Erythroblast (primary cell): ENCODE measurements at regions not wholly inside any gene's neighbourhood (a gene's known extent, or its start where the extent isn't known, plus 50 kb on each side); places are given as distances from the start of the nearest gene placed in this dataset.

Experiments used
- DNase-seq, 2 experiments: peaks; one replicate each; lab custom pipeline; 2025; lab: John Stamatoyannopoulos, UW
- GATA1 ChIP-seq: IDR thresholded peaks from 2 replicates; pipeline ENCODE4 v1.6.1; 2011; ENCODE audit warnings: low read depth, mild to moderate bottlenecking, control low read depth, low read length, moderate library complexity
- POLR2A ChIP-seq: IDR thresholded peaks from 2 replicates; pipeline ENCODE4 v1.6.1; 2011; ENCODE audit warnings: mild to moderate bottlenecking, low read length

DNA sequence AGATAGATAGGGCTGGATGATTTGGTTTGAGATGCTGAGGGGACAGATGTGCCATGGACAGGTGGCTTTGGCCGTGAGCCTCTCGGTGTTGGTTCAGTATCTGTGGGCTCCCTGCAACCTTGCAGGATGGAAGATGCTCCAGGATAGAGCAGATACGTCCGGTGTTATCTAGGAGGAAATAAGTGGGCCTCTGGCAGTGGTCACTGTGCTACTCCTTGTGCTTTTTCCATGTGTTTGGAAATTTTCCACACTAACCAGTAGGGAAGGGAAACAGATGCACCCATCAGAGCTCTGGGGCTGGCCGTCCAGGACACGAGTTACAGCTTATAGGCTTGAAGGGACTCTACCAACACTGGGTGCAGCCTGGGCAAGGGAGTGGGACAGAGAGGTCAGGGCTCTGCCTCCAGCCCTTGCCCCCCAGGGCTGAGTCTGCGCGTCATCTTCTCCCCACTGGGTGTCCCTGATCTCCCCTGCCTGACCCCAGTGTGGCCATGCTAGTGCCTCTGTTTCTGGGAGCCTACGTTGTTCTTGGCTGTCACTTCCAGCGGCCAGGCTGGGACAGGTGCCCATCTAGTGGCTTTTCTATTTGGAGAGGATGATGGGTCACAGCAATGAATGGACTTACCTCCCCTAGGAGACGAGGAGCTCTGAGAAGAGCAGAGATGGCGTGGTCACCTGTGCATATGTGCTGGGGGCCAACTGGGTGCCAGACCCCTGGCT is 166.9 kb downstream of the SEC14L1 start:
- TF ChIP-seq POLR2A (no peak), GATA1 (no peak)
- DNase-seq = no peak

DNA sequence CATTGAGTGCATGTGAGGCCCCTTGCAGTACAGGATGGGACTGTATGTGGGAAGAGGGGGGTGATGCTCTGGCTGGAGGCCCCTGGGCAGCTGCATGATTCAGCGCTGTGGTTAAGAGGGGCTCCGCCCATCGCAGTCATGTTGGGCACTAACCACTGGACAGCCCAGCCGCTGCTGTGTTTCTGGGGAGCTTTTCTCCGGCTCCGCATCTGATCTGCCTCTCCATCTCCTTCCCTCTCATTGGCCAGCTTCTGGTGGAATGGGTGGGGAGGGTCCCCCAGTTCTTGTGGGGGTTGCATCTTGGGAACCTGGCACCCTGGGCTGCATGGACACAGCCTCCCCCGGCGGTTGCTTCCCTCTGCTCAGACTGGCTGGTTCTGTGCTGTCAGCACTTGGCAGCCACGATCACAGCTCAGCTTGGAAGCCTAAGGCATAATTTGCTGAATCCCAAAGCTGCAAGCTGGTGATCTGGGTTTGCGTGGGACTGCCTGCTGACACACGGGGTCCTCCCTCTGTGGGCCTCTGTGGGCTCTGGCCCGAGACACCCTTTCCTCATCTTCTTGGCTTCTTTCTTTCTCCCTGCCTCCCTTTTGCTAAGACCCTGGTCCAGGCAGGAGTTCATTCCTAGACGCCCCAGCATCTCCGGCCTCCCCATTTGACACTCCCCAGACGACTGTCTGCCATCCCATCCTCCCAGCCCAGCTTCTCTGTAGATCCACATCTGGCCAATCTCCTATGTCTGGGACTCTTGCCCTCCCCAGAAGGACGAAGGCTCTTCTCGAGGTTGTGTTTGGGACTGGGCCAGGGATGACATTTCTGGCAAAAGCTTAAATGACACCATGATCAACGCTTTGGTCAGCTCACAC is 168.3 kb downstream of the SEC14L1 start:
- peak; percentile 30 to 51 for DNase-seq
- TF ChIP-seq GATA1 = no peak
- TF ChIP-seq POLR2A = no peak

DNA sequence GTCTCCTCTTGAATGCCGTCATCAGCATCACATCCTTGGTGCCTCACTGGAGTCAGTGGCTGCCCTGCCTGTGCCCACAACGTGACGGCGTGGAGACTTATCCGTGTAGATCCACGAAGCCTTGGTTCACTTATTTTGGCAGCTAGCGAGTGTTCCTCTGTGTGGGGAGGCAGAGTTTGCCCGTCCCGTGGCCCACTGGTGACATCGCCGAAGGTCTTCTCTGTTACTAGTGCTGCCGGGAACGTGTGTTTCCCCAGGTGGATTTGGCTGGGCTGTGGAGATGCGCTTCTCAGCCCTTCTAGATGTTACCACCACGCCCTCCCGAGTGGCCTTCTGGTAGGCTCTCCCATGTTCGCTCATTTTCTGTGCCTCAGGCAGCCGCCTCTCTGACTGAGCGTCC is 169.6 kb downstream of the SEC14L1 start:
- TF ChIP-seq GATA1 (no peak), POLR2A (no peak)
- DNase-seq = no peak

DNA sequence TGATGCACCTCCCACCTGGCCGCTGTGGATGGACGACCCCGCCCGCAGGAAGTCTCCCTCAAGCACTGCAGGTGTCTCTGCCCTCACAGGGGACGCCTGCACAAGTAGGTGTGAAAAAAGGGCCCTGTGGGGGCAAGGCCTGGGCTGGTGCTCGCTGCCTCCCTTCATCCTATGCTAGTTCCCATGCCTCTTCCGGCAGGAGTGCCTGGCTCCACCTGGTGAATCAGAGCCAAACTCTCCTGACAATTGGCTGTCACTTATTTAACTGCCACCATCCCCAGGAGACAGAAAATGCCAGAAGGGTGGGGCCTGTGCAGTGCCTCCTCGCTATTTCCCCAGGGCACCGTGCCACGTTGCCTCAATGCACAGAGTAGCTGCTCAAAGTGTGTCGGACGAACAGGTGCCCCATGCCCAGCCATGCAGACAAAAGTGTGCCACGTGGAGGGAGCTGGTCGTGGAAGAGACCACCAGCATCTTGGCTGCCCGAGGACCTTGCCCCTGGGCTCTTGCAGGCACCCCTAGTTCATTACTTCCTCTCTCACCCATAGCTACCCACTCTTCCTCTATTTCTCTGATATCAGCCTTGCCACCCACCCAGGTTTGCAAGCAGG is 170.7 kb downstream of the SEC14L1 start:
- no peak for DNase-seq
- TF ChIP-seq GATA1 = no peak
- no peak for TF ChIP-seq POLR2A

DNA sequence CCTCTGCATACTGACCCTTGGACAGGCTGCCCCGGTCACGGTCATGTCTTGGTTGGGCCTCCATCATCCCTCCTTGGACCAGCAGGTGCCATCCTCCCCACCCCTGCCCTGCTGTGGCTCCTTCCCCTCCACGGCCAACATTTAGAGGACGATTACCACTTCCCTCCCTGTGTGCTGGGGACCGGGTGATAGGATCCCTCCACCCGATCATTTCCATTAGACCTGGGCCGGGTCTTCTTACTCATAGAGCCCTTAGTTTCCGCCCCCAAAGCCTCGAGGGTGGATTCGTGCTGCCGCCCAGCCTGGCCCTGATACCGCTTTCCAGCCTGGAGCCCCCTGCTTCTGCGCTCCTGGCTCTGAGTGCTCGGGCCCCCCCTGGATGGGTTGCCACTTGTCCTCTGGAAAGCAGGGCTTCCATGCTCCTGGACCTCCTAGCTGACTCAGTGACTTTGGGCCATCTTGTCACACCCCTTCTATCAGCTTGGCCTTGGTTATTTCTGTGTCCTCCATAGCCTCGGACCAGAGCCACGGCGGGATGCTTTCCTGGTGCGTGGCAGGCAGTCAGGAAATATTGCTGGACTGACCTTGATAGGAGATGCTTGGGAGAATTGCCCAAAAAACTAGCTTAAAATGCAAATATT is 171.4 kb downstream of the SEC14L1 start:
- no peak for DNase-seq
- TF ChIP-seq POLR2A (no peak), GATA1 (no peak)

DNA sequence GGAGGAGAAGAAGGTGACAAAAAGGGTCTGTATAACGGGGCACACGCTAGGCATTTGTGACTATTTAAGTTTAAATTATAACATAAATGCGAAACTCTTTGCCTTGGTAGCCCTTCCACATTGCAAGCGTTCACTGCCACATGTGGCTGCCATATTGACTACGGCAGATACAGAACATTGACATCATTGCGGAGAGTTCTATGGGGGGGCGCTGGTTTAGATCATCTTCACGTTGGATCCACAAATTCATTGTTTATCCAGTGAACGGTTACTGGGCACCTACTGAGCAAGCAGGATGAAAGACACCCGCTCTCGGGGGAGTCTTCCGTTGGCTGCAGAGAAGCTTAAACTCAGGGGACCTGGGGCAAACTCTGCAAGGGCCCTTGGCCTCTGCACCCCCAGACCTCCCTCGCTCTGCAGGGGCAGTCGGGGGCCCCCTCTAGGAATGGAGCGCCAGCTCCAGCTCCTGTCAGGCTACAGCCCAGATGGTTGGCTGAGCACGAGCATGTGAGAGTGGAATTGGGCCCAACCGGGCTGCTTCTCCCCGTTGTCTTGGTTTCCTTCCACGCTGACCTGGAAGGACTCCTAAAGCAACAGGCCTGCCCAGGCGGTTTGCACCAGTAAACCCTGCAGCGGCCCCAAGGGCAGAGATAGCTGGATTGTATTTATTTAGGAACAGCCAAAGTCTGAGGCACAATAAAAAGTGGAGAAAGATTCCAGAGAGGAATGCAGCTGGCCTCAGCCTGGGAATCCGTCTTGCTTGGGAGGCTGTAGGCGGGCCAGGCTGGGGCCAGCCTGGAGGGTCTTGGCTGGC is 172.2 kb downstream of the SEC14L1 start:
- no peak for TF ChIP-seq POLR2A
- TF ChIP-seq GATA1 = no peak

DNA sequence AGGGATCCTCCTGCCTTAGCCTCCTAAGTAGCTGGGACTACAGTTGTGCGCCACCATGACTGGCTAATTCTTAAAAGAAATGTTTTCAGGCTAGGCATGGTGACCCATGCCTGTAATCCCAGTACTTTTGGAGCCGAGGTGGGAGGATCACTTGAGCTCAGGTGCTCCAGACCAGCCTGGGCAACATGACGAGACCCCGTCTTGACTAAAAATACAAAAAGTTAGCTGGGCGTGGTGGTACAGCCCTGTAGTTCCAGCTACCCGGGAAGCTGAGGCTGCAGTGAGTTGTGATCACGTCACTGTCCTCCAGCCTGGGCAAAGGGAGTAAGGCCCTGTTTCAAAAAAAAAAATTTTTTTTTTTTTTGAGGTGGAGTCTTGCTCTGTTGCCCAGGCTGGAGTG is 173.1 kb downstream of the SEC14L1 start:
- no peak for TF ChIP-seq GATA1
- no peak for TF ChIP-seq POLR2A
- no peak for DNase-seq

More for the DNA sequence above, 172.2 kb downstream of the SEC14L1 start:
- no peak for DNase-seq

DNA sequence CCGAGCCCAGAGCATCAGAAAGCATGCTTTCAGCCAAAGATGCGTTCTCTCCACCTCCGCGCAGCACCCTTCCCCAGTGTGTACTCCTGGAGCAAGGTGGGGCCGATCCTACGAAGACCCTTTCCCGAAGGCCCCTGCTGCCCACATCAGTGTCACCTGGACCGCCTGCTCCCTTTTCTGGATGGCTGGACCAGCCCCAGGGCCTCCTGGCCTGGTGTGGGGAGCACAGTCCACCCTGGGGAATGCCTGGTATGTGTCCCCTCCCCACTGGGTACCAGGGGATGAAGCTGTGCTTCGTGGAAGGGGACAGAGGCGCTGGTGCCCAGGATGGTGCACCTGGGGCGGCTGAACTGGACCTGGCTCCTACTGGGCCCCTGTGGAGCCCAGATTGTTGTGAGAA is 173.8 kb downstream of the SEC14L1 start:
- DNase-seq = no peak
- TF ChIP-seq GATA1 (no peak), POLR2A (no peak)

DNA sequence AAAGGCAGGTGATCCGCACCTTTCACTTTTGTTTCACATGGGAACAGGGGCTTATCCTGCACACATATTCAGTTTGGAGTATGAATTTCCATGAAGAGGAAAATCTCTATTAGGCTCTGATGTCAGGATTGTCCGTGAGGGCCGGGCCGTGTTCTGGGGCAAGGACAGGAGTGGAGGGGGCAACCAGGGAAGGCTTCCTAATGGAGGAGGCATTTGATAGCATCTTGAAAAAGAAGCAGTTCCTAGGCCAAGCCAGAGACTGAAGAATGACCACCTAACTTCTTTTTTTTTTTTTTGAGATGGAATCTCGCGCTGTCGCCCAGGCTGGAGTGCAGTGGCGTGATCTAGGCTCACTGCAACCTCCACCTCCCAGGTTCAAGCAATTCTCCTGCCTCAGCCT is 174.2 kb downstream of the SEC14L1 start:
- no peak for DNase-seq
- no peak for TF ChIP-seq POLR2A
- TF ChIP-seq GATA1 = no peak

DNA sequence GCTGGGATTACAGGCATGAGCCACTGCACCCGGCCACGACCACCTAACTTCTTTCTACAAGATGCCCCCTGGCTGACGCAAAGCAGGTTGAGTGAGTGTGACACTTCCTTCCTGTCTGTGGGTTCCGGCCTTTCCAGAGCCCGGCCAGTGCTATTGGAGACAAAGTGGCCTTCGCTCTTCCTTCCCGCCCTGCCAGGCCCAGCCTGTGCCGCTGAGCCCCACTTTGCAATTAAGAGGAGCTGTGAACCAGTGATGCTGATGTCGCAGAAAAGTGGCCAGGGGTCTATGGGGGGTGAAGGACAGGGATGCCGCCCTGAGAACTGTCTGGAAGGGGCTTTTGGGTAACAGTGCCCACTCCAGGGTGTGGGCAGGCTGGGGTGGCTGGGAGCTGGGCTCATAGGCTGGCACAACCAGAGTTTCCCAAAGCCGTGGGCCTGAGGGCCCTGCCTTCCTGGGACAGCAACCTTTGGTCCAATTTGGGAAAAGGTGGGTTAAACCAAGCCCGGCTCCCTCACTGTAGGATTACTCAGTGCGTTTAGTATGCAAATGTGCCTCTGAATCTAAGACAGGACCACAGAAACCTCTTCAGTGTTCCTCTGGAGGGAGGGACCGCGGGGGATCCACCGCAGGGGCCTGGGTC is 174.9 kb downstream of the SEC14L1 start:
- TF ChIP-seq GATA1 = no peak
- TF ChIP-seq POLR2A = no peak
- no peak for DNase-seq

DNA sequence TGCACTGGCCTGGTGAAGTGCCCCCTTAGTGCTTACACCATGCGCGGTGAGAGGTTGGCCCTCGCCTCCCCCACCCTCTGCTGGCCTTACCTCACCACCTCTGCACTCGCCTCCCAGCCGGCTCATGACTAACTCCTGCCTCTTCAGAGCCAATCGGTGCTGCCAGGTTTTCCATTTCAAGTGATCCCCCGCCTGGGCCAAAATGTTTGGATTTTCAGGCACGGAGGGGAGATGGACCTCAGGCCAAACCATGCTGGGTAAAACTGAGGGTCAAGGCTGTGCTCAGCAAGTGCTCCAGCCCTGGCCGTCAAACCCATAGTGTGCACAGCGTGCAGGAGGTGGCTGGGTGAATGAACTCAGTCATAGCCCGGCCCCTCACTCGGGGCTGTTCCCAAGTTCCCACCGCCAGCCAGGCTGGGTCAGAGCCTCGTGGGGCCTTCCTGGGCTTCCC is 175.4 kb downstream of the SEC14L1 start:
- TF ChIP-seq GATA1 (no peak), POLR2A (no peak)
- DNase-seq = no peak

DNA sequence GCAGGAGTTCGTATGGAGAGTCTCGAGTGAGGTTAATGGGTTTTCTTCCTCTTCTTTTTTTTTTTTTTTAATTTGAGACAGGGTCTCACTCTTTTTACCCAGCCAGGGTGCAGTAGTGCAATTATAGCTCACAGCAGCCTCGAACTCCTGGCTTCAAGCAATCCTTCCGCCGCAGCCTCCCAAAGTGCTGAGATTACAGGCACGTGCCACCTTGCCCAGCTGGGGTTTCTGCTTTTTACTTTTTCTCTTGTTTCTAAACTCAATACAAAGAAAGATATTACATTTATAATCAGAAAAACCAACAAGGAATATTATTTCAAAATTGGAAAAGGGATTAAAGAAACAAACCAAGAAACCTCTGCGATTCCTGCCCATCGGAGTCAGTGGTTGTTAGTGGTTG is 175.9 kb downstream of the SEC14L1 start:
- TF ChIP-seq POLR2A (no peak), GATA1 (no peak)
- no peak for DNase-seq
